GM19351 (cell line): ENCODE measurements at regions not wholly inside any gene's neighbourhood (a gene's known extent, or its start where the extent isn't known, plus 50 kb on each side); places are given as distances from the start of the nearest gene placed in this dataset.

ENCODE experiments used
- ATAC-seq: cut with Tn5 transposase; IDR thresholded peaks from one replicate; pipeline ENCODE4 v1.9.1; 2021; ENCODE audit warnings: mild to moderate bottlenecking, moderate library complexity; ENCODE audit not compliant: unreplicated experiment

DNA sequence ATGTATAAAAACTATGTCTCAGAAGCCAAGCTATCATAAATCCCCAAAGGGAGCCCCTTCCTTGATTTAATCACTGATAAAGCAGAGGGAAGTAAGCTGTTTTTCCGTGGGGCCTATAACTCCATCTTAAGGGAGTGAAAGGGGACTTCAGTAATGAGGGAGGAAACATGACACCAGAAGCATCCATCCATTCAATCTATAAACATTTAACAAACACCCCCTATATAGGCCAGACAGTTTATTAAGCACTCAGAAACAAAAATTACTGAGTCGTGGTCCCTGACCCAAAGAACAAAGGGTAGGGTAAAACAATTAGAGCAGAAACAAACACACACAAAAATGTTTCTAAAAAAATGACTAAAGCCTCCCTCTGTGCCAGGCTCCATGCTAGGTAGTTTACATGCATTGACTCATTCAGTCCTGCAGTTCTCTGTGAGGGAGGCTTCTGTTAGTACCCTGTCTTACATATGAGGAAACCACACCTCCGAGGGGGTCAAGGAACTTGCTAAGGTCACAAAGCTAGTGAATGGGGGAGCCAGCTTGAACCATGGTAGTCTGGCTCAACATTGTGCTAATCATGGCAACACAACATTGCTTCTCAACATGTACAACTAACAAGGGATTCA is 472.1 kb downstream of the CDH2 start:
- no peak for ATAC-seq

DNA sequence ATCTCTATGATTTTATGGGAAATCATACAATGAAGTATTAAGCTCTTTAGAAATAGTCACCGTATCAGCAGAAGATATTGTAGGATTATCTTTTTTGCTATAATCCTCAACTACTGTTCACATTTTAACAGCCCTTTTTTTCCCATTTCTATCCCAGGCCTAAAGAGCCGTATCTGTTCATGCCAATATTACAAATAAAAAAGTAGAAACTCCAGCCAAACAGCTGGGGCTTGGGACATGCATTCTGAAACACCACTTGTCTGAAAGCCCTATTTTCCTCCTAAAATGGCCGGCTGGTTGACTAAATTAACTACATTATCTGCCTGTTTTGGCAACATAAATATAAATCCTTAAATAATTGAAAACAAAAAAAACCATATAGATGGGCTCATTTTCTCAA is 477.8 kb downstream of the CDH2 start:
- no peak for ATAC-seq

DNA sequence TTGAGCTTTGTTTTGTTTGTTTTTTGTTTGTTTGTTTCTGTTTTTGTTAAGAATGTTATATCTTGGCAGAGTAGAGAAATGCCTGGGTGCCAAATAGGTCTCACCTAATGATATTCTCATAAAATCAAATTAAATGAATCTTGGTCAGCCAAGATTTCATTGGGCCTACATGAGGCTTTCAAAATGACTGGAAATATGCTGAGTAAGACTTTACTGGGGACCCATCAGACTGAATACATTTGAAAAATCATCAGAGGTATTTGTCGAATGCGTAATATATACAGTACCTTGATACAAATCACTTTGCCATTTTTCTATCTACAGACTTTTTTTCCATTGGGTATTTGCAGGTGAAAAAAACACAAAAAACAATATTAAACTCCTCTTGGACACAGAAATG is 480.8 kb downstream of the CDH2 start:
- no peak for ATAC-seq

DNA sequence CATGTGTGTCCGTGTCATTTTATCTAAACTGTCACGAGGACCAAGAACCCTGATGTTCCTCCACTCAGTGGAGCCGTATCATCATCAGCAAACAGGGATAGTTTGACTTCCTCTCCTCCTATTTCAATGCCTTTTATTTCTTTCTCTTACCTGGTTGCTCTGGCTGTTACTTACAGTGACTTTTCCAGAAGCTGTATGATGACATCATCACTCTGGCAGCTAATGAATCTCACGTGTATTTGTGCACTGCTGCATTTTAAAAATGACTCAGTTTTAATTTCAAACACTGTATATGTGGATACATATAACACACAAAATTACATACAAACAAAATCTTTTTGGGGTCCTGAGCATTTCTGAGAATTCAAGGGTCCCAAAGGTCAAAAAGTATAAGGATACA is 481.4 kb downstream of the CDH2 start:
- ATAC-seq: no peak

DNA sequence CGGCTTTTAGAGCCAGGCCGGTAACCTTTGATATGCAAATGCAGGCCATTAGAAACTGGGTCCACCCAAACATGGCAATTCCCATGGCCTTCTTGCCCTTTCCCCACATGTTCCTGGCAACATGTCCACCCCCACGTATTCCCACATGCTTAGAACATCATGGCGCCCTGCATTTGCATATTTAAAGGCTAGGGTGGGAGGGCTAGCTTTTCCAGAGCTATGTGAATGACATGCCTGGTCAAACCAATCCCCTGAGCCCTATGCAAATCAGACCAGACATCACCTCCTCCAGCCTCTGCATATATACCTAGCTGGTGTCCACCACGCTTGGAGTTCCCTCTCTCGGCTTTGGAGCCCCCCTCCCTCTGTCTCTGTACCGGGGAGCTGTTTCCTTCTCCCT is 481.9 kb downstream of the CDH2 start:
- no peak for ATAC-seq

DNA sequence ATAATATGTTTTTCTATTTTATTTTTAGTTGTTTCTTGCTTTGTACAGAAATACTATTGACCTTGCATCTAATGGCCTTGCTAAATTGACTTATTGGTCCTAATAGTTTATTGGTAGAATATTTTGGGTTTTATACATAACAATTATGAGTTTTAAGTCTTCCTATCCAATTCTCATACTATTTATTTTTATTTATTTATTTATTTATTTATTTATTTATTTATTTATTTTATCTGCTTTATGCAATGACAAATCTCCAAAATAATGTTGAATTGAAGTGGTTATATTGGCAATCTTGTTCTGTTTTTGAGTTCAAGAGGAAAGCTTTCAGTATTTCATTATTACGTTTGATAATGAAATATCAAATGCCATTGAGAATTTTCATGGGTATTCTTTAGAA is 488.3 kb downstream of the CDH2 start:
- no peak for ATAC-seq

DNA sequence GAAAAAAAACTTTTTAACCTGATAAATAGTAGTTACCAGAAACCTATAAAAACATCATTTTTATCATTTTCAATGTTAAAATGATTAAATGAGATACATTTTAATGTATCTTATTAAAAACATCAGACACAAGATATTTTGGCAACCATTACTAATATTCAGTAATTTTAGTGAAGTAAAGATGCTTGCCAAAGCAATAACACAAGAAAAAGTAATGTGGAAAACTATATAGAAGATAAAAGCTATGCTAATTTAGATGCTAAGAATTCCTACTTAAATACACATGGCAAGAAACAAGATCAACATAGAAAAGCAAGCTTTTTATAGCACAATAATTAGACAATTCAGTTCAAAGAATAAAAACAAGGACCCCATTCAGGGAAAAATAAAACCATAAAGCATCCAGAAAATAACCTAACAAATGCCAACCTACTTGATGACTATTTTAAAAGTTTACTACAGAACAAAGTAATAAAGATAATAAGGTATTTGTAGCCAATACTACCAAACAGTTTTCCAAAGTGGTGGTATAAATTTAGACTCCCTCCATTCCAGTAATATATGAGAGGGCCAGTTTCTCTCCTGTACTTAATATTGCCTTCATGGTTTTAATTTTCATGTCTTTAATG is 489.5 kb downstream of the CDH2 start:
- ATAC-seq: no peak

DNA sequence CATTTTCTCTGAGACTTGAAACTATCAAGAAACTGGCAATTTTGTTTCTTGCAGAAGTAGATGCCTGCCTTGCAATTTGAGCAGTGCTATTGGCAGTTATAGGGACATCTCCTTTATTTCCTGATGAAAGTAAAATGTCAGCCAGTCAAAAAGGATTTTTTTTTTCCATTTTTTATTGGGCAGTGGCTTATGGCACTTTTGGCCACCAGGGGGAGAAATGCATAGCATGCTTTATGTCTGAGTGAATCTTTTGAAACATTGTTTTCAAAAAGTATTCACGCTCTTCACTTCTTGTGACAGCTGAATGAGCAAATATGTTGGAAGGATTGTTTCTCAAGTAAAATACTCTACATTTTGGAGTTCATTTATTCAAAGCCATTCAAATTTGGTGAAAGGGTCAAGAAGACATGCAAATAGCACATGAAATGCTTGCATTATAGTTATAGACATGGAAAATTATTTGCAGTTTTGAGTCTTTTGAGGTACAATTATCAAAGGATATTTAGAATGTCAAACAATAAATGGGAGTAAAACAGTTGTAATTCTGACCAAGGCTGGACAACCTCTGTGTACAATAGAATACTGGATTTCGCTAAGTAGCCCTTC is 491.0 kb downstream of the CDH2 start:
- ATAC-seq: no peak

DNA sequence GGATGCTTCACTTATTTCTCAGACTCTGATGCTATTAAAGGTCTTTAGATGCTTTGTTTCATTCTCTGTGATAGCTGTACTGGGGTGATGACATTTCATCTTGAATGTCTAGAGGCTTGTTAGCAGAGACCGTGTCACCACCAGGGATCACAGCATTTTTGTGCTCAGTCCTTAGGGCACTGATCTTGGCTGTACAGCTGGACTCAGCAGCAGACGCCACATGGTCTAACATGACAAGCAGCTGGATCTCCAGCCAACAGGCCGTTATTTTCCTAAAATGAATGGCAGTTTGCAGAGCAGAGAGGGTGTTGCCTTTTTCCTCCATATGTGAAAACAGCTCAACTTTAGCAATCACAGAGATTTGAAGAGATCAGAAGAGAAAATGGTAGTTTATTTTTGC is 491.8 kb downstream of the CDH2 start:
- no peak for ATAC-seq

DNA sequence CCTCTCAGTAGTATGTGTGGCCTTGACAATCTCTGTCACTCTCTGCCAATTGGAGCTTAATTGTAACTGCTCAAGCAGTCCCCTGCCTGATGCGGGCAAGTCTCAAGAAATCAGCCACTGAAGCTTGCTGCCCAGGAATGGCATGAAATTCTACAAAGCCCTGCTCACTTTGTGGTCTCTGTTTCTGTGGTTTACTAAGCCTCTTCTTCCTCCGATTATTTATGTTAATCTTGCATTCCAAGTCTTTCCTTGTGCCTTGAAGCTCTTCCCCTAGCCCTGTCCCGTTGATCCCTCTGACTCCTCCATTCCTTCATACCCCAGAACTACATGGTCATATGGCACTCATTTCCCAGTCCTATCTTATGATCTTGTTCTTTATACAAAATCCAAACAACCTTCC is 489.3 kb upstream of the CHST9 start:
- ATAC-seq: no peak

DNA sequence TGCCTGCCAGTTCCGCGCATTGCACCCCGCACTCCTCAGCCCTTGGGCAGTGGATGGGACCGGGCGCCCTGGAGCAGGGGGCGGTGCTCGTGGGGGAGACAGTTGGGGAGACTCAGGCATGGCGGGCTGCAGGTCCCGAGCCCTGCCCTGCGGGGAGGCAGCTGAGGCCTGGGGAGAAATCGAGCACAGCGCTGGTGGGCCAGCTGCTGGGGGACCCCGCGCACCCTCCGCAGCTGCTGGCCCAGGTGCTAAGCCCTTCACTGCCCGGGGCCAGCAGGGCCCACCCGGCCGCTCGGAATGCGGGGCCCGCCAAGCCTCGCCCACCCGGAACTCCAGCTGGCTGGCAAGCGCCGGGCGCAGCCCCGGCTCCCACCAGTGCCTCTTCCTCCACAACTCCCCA is 488.8 kb upstream of the CHST9 start:
- ATAC-seq: no peak

DNA sequence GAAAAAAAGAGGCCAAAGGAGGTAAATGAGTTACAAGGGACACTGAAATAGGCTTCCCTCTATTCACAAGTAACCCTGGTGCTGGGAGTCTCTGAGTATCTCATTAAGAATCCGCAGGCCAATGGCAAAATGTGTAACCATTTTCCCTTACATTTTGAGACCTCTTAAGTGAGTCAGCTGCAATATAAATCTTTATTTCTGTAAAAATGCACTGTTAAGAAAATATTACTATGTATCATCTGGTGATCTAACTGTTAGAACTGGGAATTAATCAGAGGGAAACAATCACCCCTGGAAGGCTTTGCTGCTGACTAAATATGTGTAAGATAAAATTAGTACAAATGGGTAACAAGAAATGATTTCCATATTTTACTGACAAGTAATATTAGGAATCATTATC is 483.1 kb upstream of the CHST9 start:
- ATAC-seq: no peak

DNA sequence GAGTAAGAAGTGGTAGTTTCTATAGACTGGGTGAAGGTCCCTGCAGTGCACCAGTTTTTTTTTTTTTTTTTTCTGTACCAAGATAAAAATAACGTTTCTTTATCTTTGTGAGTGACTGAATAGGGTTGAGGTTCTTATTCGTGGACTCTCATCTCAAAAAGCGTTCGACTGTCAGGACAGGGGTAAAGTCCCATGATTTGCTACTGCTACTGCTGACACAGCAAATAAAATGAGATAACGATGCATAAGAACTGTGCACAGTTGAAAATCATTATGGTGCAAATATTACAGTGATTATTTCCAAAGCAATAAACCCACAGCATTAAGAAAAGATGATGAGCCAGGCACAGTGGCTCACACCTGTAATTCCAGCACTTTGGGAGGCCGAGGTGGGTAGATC is 482.0 kb upstream of the CHST9 start:
- no peak for ATAC-seq

DNA sequence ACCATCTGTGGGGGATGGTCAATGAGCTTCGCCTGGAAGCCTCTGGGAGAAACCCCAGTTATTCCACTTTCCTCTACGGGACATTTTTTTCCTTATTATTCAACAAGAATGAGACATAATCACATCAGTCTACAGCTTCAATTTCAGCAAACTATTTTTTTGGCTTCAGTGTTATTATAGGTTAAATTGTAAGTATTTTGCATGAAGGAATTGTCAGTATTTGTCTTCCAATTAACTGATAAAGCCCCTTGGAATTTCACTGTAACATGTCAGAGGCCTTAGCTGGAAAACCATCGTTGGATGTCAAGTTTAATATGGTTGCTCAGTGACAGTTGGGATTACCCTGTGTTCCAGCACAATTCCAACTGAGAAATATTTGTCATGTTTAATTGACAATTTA is 480.9 kb upstream of the CHST9 start:
- ATAC-seq: no peak

DNA sequence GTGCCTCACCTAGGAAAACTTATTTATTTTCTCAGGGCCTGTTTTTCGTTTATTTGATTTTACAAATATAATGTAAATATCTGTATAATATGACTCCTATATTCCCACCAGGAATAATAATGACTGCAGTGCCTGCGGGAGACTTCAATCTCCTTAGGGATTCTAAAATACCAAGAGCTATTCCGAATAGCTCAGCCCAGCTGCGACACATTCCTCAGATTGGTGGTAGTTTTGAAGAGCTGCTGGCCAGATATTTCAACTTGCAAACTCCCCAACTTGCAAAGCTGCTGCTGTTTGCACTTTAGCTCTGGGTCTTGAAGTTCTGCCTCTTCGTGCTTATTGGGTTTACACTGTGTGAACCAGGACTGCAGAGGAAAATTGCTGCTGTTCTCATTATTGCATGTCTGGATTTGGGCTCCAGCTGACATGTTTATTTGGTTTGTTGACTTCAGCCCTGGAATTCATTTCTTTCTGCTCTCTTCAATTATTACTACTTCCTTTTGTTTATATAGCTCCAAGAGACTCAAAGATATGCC is 480.2 kb upstream of the CHST9 start:
- ATAC-seq: no peak

DNA sequence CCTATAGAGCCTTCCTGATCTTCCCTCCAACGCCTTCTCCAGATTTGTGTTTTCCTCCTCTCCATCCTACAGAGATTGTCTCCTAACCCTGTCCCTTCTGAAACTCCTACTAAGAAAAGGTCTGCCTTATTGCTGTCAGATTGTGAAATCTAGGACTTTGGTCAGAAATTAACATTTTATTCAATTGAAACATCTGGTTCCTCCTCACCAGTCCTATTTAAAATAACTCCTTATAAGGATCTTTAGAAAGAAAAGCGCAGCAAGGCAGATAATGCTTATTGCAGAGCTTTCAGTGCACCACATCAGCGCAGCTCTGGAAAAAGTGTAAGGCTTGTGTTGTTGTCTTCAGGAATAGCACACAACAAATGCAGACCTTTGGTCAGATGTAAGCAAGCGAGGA is 477.8 kb upstream of the CHST9 start:
- no peak for ATAC-seq

DNA sequence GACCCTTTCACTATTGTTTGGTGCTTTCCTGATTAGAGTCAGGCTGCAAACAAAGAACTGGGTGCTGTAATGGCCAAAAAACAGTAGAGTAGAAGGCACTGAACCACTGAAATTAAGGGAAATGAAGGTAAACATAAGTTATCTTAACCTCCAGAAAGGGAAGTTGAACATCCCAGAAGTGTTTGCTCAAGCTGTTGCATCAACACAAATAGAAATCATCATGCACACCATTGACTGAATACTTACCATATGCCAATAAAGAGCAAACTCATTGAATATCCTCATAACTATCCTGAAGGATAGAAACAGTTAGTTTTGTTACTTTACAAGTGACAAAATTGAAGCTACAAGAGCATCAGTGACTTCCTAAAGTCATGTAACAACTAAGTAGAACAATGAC is 477.4 kb upstream of the CHST9 start:
- ATAC-seq: no peak

DNA sequence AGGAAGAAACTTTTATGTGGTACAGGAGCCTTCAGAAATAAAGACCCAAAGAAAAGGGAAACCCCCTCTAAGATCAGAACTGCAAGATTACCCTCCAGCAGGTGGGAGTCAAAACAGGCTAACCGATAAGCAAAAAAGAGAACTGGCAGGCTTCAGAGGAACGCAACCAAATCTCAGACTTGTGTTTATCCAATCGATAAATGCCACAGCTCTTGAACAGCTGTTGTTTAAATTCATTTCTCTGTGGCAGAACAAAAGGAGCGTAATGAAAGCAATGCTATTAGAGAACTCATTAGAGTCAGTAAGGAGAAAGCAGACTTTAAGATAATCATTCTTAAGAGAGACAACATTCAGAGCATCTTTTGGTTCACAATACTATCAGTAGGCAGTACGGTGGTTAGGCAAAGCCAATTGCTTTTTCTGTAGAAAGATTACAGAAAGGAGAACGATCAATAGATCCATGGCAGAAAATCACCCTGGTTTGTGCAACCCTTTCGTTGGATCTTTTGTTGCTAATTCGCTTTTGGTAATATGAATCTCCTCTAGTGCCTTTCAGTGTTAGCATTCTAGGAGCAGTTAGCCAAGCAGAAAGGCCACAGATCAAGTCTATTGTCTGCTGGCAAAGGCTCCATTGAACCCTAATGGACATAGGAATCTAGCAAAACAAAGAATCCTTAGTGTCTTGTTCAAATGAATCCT is 476.4 kb upstream of the CHST9 start:
- no peak for ATAC-seq

DNA sequence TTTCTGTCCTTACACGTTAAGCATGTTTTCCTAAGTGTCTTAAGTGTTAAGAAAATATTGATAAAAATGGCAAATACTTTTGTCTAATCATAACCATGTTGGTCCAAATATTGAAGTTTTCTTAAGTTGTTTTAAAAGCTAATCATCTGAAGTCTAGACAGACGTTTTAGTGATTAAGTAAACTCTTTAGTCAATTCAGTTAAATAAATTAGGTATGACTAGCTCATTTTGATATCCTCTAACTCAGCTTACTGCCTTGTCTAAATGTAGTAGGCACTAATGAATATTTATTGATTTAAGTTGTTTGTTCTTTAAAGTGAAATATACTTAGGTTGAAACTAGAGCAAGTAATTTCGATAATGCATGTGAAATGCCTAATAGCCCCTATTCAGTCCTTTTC is 471.8 kb upstream of the CHST9 start:
- no peak for ATAC-seq

DNA sequence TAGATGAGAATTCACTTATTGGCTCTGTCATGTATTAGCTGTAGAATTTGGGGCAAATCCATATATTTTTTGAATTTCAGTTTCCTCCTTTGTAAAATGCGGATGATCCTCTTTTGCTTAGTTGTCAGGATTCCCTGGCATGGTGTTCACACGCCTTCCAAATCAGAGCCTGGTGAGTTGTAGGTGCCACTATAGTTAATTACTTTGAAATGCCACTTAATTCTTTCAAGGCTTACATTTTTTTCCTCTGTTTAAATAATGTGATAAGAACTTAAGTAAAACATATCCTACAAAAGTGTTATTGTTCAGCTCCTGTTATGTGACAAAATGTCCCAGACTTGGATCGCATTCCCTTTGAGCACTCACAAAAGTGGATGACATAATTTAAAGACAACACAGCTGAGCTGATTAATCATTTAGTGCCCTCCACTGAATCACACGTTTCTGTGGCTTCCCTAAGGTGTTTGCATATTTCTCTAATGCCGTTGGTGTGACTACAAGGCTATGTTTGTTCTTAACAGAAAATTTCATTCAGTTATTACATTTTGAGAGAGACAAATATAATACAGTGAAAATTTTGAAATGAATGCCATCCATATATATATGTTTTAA is 471.2 kb upstream of the CHST9 start:
- ATAC-seq: no peak

DNA sequence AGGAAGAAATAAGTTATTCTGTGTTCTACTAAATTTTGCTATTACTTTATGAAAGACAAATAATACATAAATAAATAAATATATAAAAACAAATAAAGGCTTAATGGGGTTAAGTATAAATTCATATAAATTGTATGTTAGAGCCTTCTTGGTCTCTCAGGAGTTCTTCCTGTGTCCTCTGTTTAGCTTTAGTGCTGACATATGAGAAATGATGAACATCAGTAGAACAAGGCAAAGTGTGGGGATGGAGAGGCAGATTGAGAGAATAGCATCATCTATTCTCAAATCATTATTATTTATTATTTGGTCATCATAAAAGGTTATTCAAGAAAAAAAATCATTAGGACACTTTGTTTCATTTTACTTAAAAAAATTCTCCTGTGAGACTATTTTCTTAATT is 468.1 kb upstream of the CHST9 start:
- no peak for ATAC-seq
